Stimulated activated CD8-positive, alpha-beta memory T cell treated with anti-CD3 and anti-CD28 coated beads, Interleukin-15, amount 100 ng/mL, for 24 hours (primary cell): ENCODE measurements at regions not wholly inside any gene's neighbourhood (a gene's known extent, or its start where the extent isn't known, plus 50 kb on each side); places are given as distances from the start of the nearest gene placed in this dataset.
"Not testable (repeated sequence)": the region's sequence is repeated elsewhere in the genome, so short reads cannot be mapped to it uniquely, and the experiment has no call there.

ENCODE experiments used
- DNase-seq: peaks from one replicate; pipeline ENCODE4 v3.0.0-alpha.2; 2020; ENCODE audit warnings: low read depth

- DNase-seq = no peak
Observed at GRCh38 chr15:69760890-69761568, 308.4 kb downstream of the RPLP1 start.

GRCh38 chr15:69762373-69763148 is 309.9 kb downstream of the RPLP1 start:
- DNase-seq = no peak

DNA sequence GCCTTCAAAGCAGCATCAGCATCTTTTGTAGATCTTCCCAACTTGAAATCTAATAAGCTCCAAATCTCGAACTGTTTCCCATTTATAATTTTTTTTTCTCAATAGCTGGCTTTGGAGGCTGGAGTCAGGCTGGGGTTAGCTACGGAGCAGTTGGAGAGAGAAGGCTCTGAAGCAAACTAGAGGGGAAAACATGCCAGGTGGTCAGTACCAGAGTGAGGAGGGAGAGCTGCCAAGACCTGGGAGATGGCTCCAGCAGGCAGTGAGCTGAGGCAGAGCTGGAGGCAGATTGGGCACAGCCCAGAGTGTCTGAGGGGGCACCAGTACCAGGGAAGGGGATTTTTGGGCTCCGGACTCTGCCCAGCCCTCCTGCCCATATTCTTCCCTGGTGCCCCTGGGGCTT is 311.2 kb downstream of the RPLP1 start:
- no peak for DNase-seq

GRCh38 chr15:69766156-69766555 is 313.5 kb downstream of the RPLP1 start:
- DNase-seq = no peak

DNA sequence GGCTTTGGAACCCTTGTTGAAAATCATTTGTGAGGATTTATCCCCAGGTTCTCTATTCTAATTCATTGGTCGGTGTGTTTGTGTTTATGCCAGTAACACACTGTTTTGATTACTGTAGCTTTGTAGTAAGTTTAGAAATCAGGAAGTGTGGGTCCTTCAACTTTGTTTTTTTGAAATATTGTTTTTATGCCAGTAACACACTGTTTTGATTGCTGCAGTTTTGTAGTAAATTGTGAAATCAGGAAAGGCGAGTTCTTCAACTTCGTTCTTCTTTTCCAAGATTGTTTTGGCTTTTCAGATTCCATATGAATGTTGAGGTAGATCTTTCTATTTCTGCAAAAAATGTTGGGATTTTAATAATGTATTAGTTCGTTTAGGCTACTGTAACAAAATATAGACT is 314.6 kb downstream of the RPLP1 start:
- no peak for DNase-seq

DNA sequence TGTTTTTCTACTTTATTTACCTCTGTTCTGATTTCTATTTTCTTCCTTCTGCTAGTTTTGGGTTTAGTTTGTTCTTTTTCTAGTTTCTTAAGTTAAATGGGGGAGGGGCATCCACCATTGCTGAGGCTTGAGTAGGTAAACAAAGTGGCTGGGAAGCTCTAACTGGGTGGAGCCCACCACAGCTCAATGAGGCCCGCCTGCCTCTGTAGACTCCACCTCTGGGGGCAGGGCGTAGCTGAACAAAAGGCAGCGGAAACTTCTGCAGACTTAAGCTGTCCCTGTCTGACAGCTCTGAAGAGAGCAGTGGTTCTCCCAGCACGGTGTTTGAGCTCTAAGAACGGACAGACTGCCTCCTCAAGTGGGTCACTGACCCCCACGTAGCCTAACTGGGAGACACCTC is 316.7 kb downstream of the RPLP1 start:
- not testable (repeated sequence) for DNase-seq

GRCh38 chr15:69774258-69774657 is 321.6 kb downstream of the RPLP1 start:
- not testable (repeated sequence) for DNase-seq

DNA sequence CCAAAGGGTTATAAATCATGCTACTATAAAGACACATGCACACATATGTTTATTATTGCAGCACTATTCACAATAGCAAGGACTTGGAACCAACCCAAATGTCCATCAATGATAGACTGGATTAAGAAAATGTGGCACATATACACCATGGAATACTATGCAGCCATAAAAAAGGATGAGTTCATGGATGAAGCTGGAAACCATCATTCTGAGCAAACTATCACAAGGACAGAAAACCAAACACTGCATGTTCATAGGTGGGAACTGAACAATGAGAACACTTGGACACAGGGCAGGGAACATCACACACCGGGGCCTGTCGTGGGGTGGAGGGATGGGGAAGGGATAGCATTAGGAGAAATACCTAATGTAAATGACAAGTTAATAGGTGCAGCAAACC is 322.1 kb downstream of the RPLP1 start:
- DNase-seq = not testable (repeated sequence)

DNA sequence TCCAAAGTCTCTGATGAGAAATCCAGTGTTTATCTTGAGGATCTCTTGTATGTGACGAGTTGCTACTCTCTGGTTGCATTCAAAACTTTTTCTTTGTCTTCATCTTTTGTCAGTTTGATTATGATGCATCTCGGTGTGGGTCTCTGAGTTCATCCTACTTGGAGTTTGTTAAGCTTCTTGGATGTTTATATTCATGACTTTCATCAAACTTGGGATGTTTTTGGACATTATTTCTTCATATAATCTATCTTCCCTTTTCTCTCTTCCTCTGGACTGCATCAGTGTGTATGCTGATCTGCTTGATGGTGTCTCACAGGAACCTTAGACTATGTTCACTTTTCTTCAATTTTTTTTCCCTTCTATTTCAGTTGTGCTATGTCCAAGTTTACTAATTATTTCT is 320.4 kb downstream of the TLE3 start:
- DNase-seq = no peak

DNA sequence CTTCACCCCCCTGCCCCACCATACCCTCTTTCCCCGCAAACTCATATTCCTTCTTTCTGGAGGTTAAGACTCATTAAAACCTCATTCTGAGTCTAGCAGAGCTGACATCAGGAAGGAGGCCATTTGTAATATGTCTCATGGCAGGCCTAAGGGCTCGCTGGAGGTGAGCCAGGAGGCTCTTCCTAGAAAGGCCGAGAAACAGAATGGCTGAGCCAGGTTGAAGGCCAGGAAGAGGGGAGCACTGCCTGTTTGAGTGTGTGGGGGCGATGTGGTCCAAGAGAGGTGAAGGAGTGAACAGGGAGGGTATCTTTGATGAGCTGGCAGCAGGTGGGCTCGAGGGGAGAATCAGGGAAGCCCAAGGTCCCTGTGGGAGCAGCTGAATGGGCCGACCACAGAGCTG is 317.3 kb downstream of the TLE3 start:
- no peak for DNase-seq

DNA sequence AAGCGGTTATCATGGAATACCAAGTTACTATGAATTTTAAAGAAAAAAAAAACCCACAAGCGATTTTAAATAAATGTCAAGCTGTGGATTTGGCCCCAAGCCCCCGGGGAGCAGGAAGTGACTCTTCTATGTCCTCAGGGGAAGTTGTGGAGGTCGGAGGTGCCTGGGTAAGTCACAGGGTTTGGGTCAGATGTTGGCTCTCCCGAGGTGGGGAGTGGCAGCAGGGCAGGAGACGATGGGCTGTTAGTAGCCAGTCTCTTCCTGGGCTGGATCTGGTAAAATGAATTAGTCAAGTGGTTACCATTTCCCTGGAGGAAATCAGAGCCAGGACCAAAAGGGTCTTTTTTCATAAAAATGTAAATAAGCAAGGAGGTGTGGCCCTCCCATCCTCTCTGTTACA is 316.7 kb downstream of the TLE3 start:
- no peak for DNase-seq

- no peak for DNase-seq
Observed at GRCh38 chr15:69781411-69782125, 316.1 kb downstream of the TLE3 start.

GRCh38 chr15:69782139-69782658 is 315.5 kb downstream of the TLE3 start:
- no peak for DNase-seq

DNA sequence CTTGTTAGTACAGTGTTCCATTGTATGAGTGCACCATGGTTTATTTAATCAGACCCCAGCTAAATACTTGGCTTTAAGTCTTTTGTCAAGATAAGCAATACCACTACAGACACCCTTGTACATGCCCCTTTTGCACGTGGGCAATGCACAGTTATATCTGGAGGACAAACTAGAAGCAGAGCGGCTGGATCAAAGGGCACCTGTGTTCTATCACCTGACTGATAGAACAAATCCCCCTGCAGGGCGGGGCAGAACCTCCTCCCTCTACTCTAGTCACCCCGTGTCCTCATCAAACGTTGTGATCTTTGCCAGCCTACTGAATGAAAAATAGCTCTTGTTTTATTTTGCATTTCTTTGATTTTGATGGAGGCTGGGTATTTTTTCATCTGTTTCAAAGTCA is 314.9 kb downstream of the TLE3 start:
- no peak for DNase-seq

- DNase-seq = no peak
Observed at GRCh38 chr15:69783211-69783610, 314.5 kb downstream of the TLE3 start.

- no peak for DNase-seq
Observed at GRCh38 chr15:69784798-69785566, 312.7 kb downstream of the TLE3 start.

- no peak for DNase-seq
Observed at GRCh38 chr15:69786136-69786701, 311.5 kb downstream of the TLE3 start.

GRCh38 chr15:69787791-69788190 is 309.9 kb downstream of the TLE3 start:
- no peak for DNase-seq

DNA sequence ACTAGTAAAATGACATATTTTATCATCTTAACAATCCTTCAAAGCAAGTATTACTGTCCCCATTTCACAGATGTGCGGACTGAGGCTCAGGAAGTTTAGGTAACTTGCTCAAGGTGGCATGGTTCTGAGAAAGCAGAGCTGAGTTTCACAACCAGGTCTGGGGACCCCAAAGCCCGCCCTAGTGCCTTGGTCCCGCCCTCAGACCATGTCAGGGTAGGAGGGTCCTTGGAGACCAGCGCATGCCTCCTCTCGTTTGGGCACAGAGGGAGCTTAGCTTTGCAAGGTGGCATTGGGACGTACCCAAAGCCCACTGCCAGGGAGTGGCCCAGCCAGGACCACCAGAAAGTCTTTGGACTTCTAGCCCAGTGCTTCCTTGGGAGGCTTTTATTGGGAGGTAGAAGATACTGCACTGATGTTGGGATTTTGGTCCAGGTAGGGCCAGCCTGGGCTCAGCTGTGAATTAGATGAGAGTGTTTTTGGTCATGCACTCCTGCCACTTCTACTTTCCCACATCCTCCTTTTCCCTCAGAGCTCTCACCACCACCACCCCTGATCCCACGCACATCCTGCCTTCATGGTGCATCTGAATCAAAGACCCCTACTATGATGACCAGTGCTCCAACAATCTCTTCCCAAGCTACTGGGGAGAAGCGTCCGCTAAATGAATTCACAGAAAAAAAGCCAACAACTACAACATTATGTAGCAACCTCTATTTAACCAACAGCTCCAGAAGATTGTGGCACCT is 307.9 kb downstream of the TLE3 start:
- DNase-seq = no peak

DNA sequence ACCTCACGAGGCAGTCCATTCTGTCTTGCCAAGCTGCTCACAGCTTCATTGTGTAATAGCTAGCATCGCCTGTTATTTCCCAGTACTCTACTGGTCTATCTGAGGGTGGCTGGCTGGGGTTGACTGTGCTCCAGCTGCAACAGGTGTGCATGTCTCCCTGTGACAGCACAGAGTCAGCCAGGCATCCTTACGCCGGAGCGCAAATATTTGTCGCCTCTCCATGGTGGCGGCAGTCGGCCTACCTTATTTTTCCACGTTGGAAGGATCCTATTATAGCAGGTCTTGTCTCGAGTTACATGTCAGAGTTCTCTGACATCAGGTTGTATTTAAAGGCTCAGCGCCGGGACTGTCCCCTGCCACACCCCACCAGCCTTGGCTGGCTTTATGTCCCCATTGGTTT is 307.1 kb downstream of the TLE3 start:
- no peak for DNase-seq

GRCh38 chr15:69792823-69793222 is 304.9 kb downstream of the TLE3 start:
- DNase-seq = no peak
